CD4-positive, alpha-beta memory T cell (primary cell): ENCODE measurements at regions not wholly inside any gene's neighbourhood (a gene's known extent, or its start where the extent isn't known, plus 50 kb on each side); places are given as distances from the start of the nearest gene placed in this dataset.

ENCODE experiments used
- CTCF ChIA-PET: fragments of 350-600 bp; sonication (Branson Sonifier 250); formaldehyde crosslinking; loops from one replicate; lab custom pipeline; 2021; ENCODE audit warnings: inconsistent platforms; ENCODE audit not compliant: partially characterized antibody; lab: Charles Lee
- POLR2A ChIA-PET: fragments of 350-600 bp; sonication (Branson Sonifier 250); formaldehyde crosslinking; loops from one replicate; lab custom pipeline; 2021; ENCODE audit not compliant: partially characterized antibody; lab: Charles Lee
- DNase-seq, 5 donors: peaks; one replicate each; pipeline versions ENCODE4 v3.0.0 to v3.0.0-alpha.2; 2020 to 2022; ENCODE audit warnings: mixed read lengths in 1 of 5
- H3K27ac ChIP-seq: one replicate; pipeline ENCODE4 v1.7.0; 2013; ENCODE audit warnings: low read depth, low read length
- H3K27me3 ChIP-seq: 2 replicates; pipeline ENCODE4 v1.7.0; 2013; ENCODE audit warnings: mild to moderate bottlenecking, low read length, moderate library complexity; ENCODE audit not compliant: insufficient read depth
- H3K36me3 ChIP-seq: 2 replicates; pipeline ENCODE4 v1.7.0; 2013; ENCODE audit warnings: mild to moderate bottlenecking, low read length, moderate library complexity; ENCODE audit not compliant: insufficient read depth
- H3K4me1 ChIP-seq: 2 replicates; pipeline ENCODE4 v1.7.0; 2013; ENCODE audit warnings: mild to moderate bottlenecking, low read length, moderate library complexity; ENCODE audit not compliant: insufficient read depth
- H3K4me3 ChIP-seq, 2 donors: one replicate each; pipeline ENCODE4 v1.7.0; 2013; ENCODE audit warnings: low read length in 2 of 2, mild to moderate bottlenecking in 1 of 2
- H3K9me3 ChIP-seq, 2 donors: one replicate each; pipeline ENCODE4 v1.7.0; 2013; ENCODE audit warnings: low read length in 2 of 2, control low read depth in 1 of 2; ENCODE audit not compliant: control insufficient read depth in 1 of 2
- H3K27ac Mint-ChIP-seq, 7 donors: one replicate each; pipeline ENCODE4 v1.8.0; 2020 to 2021; ENCODE audit warnings: mixed read lengths in 7 of 7, mild to moderate bottlenecking in 6 of 7, inconsistent platforms in 3 of 7, moderate library complexity in 3 of 7
- H3K27me3 Mint-ChIP-seq, 2 donors: one replicate each; pipeline ENCODE4 v1.8.0; 2020 to 2021; ENCODE audit warnings: mixed read lengths in 2 of 2
- H3K36me3 Mint-ChIP-seq, 2 donors: one replicate each; pipeline ENCODE4 v1.8.0; 2020 to 2021; ENCODE audit warnings: mixed read lengths in 2 of 2, inconsistent platforms in 1 of 2, mild to moderate bottlenecking in 1 of 2
- H3K4me1 Mint-ChIP-seq, 4 donors: one replicate each; pipeline ENCODE4 v1.8.0; 2020 to 2021; ENCODE audit warnings: mixed read lengths in 4 of 4, mild to moderate bottlenecking in 1 of 4
- H3K4me3 Mint-ChIP-seq, 8 donors: one replicate each; pipeline ENCODE4 v1.8.0; 2020 to 2021; ENCODE audit warnings: mixed read lengths in 8 of 8, mild to moderate bottlenecking in 7 of 8, moderate library complexity in 6 of 8, inconsistent platforms in 3 of 8
- H3K9me3 Mint-ChIP-seq, 8 donors: one replicate each; pipeline ENCODE4 v1.8.0; 2020 to 2021; ENCODE audit warnings: mixed read lengths in 8 of 8, mild to moderate bottlenecking in 5 of 8, inconsistent platforms in 3 of 8, moderate library complexity in 1 of 8
- intact Hi-C: fragments of 100-400 bp; cut with micrococcal nuclease; formaldehyde crosslinking; loops from one replicate; pipeline ENCODE4 v1.15.1; 2023

DNA sequence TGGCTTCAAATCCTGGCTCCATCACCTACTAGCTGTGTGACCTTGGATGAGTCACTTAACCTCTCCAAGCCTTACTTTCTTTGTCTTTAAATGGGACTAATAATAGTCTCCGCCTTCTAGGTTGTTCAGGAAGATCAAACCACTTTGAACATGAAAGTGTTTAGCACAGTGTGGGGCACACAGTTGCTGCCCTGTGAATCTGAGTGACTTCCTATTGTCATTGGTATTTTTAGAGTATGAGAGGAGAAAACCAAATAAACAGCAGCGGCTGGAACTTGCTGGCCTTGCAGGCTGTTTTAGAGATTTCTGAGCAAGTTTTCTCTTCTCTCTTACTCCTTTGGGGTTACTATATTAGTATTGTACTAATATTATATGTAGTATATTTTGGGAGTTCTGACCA, 120.7 kb upstream of the MYL2 start:
- Mint-ChIP-seq H3K4me3 (no peak overlapping the region), H3K9me3 (peaks cover 0 to 2% (median 0%) of the 10 kb centered on the region in 8 donors), H3K36me3 (no peaks in the 10 kb centered on the region), H3K27me3 (peaks cover 19% of the 10 kb centered on the region in 2 donors), H3K27ac (no peak overlapping the region), H3K4me1 (peaks cover 4 to 13% (median 7%) of the 10 kb centered on the region in 4 donors)
- Histone ChIP-seq H3K9me3 (no peaks in the 10 kb centered on the region), H3K27me3 (peaks cover 11% of the 10 kb centered on the region), H3K36me3 (no peaks in the 10 kb centered on the region), H3K4me1 (peaks cover 5% of the 10 kb centered on the region), H3K4me3 (no peak overlapping the region), H3K27ac (no peak overlapping the region)
- ChIA-PET CTCF (interaction anchor here (1.2 kb wide), 1 partner anchor 16 kb away, joined by 3 read pairs; no protein-coding TSS in a partner anchor), POLR2A (no interaction called here)
- intact Hi-C loops = no loop called here
- DNase-seq = no peak

DNA sequence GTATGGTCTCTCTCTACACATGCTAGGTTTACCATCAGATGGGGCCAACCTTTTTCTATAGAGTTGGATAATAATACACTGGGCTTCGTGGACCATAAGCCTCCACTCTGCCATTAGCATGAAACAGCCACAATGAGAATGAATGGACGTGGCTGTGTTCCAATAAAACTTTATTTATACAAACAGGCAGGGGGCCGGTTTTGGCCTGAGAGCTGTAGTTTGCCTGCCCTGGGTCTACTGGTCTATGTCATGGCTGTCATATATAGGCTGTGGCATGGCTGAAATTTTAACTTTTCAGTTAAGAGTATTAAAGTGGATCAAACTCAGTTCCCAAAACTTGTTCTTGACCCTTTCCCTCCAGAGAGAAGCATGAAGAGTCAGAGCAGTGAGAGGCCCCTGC, 120.3 kb upstream of the MYL2 start:
- H3K27ac Mint-ChIP-seq = no peak overlapping the region
- peaks cover 8 to 17% (median 11%) of the 10 kb centered on the region in 4 donors for H3K4me1 Mint-ChIP-seq
- POLR2A ChIA-PET = no interaction called here
- Histone ChIP-seq H3K27ac (no peak overlapping the region), H3K36me3 (no peaks in the 10 kb centered on the region), H3K4me1 (peaks cover 9% of the 10 kb centered on the region), H3K9me3 (no peaks in the 10 kb centered on the region), H3K27me3 (peaks cover 15% of the 10 kb centered on the region), H3K4me3 (no peak overlapping the region)
- H3K9me3 Mint-ChIP-seq = peaks cover 0 to 2% (median 0%) of the 10 kb centered on the region in 8 donors
- peaks cover 23% of the 10 kb centered on the region in 2 donors for H3K27me3 Mint-ChIP-seq
- H3K36me3 Mint-ChIP-seq = no peaks in the 10 kb centered on the region
- CTCF ChIA-PET = interaction anchor here (1.2 kb wide), 1 partner anchor 16 kb away, joined by 3 read pairs; no protein-coding TSS in a partner anchor
- no peak for DNase-seq
- no peak overlapping the region for H3K4me3 Mint-ChIP-seq
- intact Hi-C loops = no loop called here

DNA sequence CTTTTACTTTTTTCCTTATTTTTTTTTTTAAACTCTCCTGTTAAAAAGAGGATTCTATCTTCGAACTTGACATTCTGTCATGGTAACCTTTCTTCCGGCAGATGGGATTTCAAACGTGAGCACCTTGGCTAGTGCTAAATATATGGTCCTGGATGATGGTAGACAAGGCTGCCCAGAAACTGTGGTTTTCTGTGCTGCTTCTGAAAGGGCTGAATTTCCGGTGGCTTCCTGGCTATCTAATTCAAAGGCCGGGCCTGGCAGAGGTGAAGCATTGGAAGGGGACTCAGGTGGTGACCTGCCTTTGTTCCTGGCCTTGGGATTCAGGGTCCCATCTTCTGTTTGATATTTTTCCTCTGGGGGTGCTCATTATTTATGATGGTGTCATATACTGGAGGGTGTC, 118.6 kb upstream of the MYL2 start:
- Histone ChIP-seq H3K27me3 (peaks cover 15% of the 10 kb centered on the region), H3K4me1 (peaks cover 17% of the 10 kb centered on the region), H3K9me3 (no peaks in the 10 kb centered on the region), H3K36me3 (no peaks in the 10 kb centered on the region), H3K27ac (no peak overlapping the region), H3K4me3 (no peak overlapping the region)
- no peak for DNase-seq
- intact Hi-C loops = no loop called here
- H3K4me1 Mint-ChIP-seq = peaks cover 15 to 26% (median 16%) of the 10 kb centered on the region in 4 donors
- ChIA-PET CTCF (no interaction called here), POLR2A (no interaction called here)
- no peak overlapping the region for H3K4me3 Mint-ChIP-seq
- H3K27me3 Mint-ChIP-seq = peaks cover 26 to 31% of the 10 kb centered on the region in 2 donors
- peaks cover 0 to 2% (median 0%) of the 10 kb centered on the region in 8 donors for H3K9me3 Mint-ChIP-seq
- no peaks in the 10 kb centered on the region for H3K36me3 Mint-ChIP-seq
- no peak overlapping the region for H3K27ac Mint-ChIP-seq

DNA sequence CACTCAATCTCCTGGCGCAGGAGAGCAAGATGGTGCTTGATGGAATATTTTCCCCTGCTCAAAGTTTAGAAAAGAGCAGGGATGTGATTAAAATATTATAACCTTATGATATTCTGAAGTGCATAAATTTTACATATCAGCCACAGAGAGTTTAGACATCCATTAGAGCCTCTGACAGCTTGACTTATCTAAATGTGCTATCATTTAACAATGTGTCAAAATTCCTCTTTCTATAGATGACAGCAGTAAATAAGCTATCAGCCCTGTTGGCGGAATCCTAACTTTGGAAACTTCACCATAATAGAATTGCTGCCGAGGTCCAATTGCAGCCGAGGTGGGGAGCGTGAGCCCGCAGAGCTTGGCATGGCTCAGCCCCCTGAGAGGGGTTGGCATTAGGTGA, 117.7 kb upstream of the MYL2 start:
- Mint-ChIP-seq H3K4me3 (no peak overlapping the region), H3K9me3 (peaks cover 0 to 2% (median 0%) of the 10 kb centered on the region in 8 donors), H3K4me1 (peaks cover 15 to 26% (median 16%) of the 10 kb centered on the region in 4 donors), H3K27ac (no peak overlapping the region), H3K36me3 (no peaks in the 10 kb centered on the region), H3K27me3 (peaks cover 28 to 31% of the 10 kb centered on the region in 2 donors)
- no peak overlapping the region for H3K27ac ChIP-seq
- no peak for DNase-seq
- ChIA-PET POLR2A (interaction anchor here (1.0 kb wide), 1 partner anchor 19 kb away, joined by 3 read pairs; no protein-coding TSS in a partner anchor), CTCF (interaction anchor here (0.8 kb wide), 1 partner anchor 14 kb away, joined by 3 read pairs; no protein-coding TSS in a partner anchor)
- H3K4me3 ChIP-seq = no peak overlapping the region
- peaks cover 21% of the 10 kb centered on the region for H3K4me1 ChIP-seq
- no peaks in the 10 kb centered on the region for H3K36me3 ChIP-seq
- intact Hi-C loops = no loop called here
- H3K27me3 ChIP-seq = peaks cover 20% of the 10 kb centered on the region
- no peaks in the 10 kb centered on the region for H3K9me3 ChIP-seq

DNA sequence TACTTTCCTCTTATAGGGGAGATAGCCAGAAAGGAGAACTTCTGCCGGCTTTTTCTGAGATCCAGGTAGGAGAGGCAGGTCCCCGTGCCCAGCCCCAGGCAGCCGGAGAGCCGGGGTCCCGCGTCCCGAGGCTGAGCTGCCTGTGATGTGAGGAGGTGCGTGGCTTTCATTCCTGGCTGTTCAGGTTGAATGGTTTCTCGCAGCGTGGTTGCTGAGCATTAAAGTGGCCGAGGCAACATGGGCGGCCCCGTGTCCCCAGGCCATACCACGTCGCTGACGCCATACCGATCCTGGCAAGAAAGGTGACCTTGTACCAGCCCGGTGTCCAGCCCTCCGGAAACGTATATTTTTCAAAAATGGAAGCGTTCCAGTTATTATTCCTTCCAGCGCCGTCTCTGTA, 116.7 kb upstream of the MYL2 start:
- H3K27me3 ChIP-seq = peaks cover 29% of the 10 kb centered on the region
- H3K4me1 Mint-ChIP-seq = peaks cover 16 to 30% (median 18%) of the 10 kb centered on the region in 4 donors

DNA sequence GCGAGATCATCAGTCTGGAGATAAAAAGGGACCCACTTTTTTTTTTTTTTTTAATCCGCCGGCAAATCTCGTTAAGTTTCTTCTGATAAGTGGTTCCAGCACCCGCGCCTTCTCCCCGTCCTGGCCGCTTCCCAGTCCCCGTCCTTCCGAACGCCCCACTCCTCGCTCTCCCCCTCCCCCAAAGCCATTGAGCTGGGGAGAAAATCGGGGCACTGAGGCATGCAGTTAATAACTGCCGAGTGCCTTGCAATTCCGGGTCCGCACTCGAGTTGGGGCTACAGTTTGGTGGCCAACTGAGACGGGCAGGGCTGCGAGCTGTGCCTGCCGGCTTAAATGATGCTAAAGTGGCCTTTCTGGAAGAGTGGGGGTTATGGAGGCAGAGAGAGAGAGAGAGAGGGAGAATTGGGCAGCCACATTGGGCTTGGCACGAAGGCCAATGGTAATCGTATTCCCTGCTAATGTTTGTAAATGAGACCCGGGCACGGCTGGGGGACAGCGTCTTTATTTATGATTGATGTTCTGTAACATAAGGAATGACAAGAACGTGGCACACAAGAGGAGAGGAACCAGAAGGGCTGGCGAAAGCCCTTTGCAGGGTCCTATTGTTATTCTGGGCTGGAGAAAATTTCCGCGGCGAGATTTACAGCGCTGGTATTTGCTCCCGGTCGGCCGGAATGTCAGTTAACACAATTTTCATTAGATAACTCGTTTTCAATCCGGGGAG, 115.4 kb upstream of the MYL2 start:
- H3K27me3 ChIP-seq = peaks cover 29% of the 10 kb centered on the region
- peaks cover 0 to 2% (median 0%) of the 10 kb centered on the region in 8 donors for H3K9me3 Mint-ChIP-seq
- no peak overlapping the region for H3K4me3 ChIP-seq
- H3K27ac ChIP-seq = no peak overlapping the region
- H3K4me1 ChIP-seq = peaks cover 24% of the 10 kb centered on the region
- H3K9me3 ChIP-seq = no peaks in the 10 kb centered on the region
- CTCF ChIA-PET = no interaction called here
- intact Hi-C loops = no loop called here
- peaks cover 16 to 30% (median 18%) of the 10 kb centered on the region in 4 donors for H3K4me1 Mint-ChIP-seq
- H3K27ac Mint-ChIP-seq = peak overlapping the region in 1 of 7 donors; percentile 30
- no peak for DNase-seq
- no peaks in the 10 kb centered on the region for H3K36me3 Mint-ChIP-seq
- H3K4me3 Mint-ChIP-seq = peak overlapping the region; percentile 58 to 86 (median 77)
- POLR2A ChIA-PET = interaction anchor here (1.7 kb wide), 1 partner anchor 21 kb away, joined by 5 read pairs; no protein-coding TSS in a partner anchor
- H3K36me3 ChIP-seq = no peaks in the 10 kb centered on the region
- peaks cover 47% of the 10 kb centered on the region in 2 donors for H3K27me3 Mint-ChIP-seq

More for the DNA sequence above, 116.7 kb upstream of the MYL2 start:
- Mint-ChIP-seq H3K36me3 (no peaks in the 10 kb centered on the region), H3K4me3 (peak overlapping the region in 7 of 8 donors; percentile 13 to 79 (median 65)), H3K27me3 (peaks cover 35 to 37% of the 10 kb centered on the region in 2 donors), H3K9me3 (peaks cover 0 to 2% (median 0%) of the 10 kb centered on the region in 8 donors), H3K27ac (no peak overlapping the region)
- no peak overlapping the region for H3K4me3 ChIP-seq
- ChIA-PET POLR2A (interaction anchor here (1.0 kb wide), 1 partner anchor 20 kb away, joined by 3 read pairs; no protein-coding TSS in a partner anchor), CTCF (no interaction called here)
- H3K27ac ChIP-seq = no peak overlapping the region
- intact Hi-C loops = no loop called here
- no peak for DNase-seq
- H3K4me1 ChIP-seq = peaks cover 24% of the 10 kb centered on the region
- no peaks in the 10 kb centered on the region for H3K9me3 ChIP-seq
- H3K36me3 ChIP-seq = no peaks in the 10 kb centered on the region

DNA sequence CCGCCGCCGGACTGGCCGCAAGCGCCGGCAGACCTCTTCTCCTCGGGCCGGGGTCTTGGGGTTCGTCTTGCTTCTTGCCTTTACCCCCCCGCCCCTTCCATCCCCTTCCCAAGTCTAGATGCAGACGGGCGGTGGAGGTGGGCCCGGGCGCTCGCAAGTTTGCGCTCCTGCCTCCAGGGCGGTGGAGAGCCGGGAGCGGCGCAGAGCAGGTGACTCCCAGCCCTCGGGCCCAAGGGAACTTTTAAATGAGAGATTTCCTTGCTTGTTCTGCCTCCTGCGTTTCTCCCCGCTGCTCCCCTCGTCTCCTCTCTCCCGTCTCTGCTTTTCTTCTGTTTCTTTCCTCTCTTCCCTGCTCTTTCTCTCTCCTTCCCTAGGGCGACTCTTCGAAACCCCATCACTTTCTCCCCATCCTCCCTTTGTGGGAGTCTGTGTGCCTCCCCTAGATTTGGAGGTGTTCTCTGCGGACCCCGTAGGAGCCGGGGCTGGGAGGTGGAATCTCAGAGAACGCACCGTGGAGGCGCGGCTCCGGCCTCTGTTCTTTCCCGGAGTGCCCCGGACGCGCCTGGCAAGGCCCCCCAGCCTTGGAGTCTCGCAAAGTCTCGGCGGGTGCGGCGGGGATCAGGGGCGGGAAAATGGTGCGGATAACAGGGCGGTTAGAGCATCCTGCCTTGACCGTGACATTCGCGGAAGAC, 114.7 kb upstream of the MYL2 start:
- DNase-seq = no peak
- intact Hi-C loops = no loop called here
- H3K36me3 Mint-ChIP-seq = no peaks in the 10 kb centered on the region
- CTCF ChIA-PET = no interaction called here
- Histone ChIP-seq H3K27ac (no peak overlapping the region), H3K27me3 (peaks cover 29% of the 10 kb centered on the region), H3K4me3 (no peak overlapping the region), H3K36me3 (no peaks in the 10 kb centered on the region), H3K9me3 (no peaks in the 10 kb centered on the region), H3K4me1 (peaks cover 24% of the 10 kb centered on the region)
- peak overlapping the region; percentile 61 to 86 (median 80) for H3K4me3 Mint-ChIP-seq
- POLR2A ChIA-PET = interaction anchor here (1.7 kb wide), 1 partner anchor 22 kb away, joined by 5 read pairs; no protein-coding TSS in a partner anchor
- H3K9me3 Mint-ChIP-seq = peaks cover 0 to 2% (median 0%) of the 10 kb centered on the region in 8 donors
- H3K4me1 Mint-ChIP-seq = peaks cover 16 to 30% (median 18%) of the 10 kb centered on the region in 4 donors
- H3K27me3 Mint-ChIP-seq = peaks cover 43 to 45% of the 10 kb centered on the region in 2 donors
- peak overlapping the region in 1 of 7 donors; percentile 30 for H3K27ac Mint-ChIP-seq
